A673 (cell line): ENCODE measurements at regions not wholly inside any gene's neighbourhood (a gene's known extent, or its start where the extent isn't known, plus 50 kb on each side); places are given as distances from the start of the nearest gene placed in this dataset.

Experiments
- BruUV-seq: library from RNA; stranded (reverse); fragments of 400-500 nt; replicated peaks from 2 replicates; lab custom pipeline; 2021; lab: Mats Ljungman, UMichigan
- CTCF ChIA-PET: fragments of 300-600 bp; sonication (Branson Sonifier 250); formaldehyde crosslinking; loops from one replicate; lab custom pipeline; 2022; ENCODE audit warnings: antibody characterized with exemption; lab: Charles Lee
- POLR2A ChIA-PET: fragments of 300-600 bp; sonication (Branson Sonifier 250); formaldehyde crosslinking; loops from one replicate; lab custom pipeline; 2022; ENCODE audit warnings: antibody characterized with exemption; ENCODE audit not compliant: low non-redundant PET; lab: Charles Lee
- DNase-seq: peaks from one replicate; pipeline ENCODE4 v3.0.0-alpha.2; 2015; ENCODE audit warnings: low spot score
- H3K27ac ChIP-seq: fragments of 200-600 bp; sonication (generic); 2 replicates; pipeline ENCODE4 v1.5.1; 2016; ENCODE audit warnings: mixed run types, low read depth, mild to moderate bottlenecking, mixed read lengths, antibody characterized with exemption, low read length; ENCODE audit not compliant: poor library complexity, severe bottlenecking
- H3K27me3 ChIP-seq: fragments of 200-600 bp; sonication (generic); replicated peaks from 2 replicates; pipeline ENCODE4 v1.6.1; 2017; ENCODE audit warnings: mixed run types, low read depth, mild to moderate bottlenecking, mixed read lengths, antibody characterized with exemption, low read length; ENCODE audit not compliant: insufficient read depth, poor library complexity
- H3K36me3 ChIP-seq: fragments of 200-600 bp; sonication (generic); 2 replicates; pipeline ENCODE4 v1.6.1; 2016; ENCODE audit warnings: mixed run types, mild to moderate bottlenecking, mixed read lengths, antibody characterized with exemption, low read length; ENCODE audit not compliant: insufficient read depth, poor library complexity, severe bottlenecking
- H3K4me1 ChIP-seq: fragments of 200-600 bp; sonication (generic); 2 replicates; pipeline ENCODE4 v1.6.1; 2017; ENCODE audit warnings: mixed run types, mild to moderate bottlenecking, mixed read lengths, antibody characterized with exemption, low read length; ENCODE audit not compliant: insufficient read depth, poor library complexity, severe bottlenecking
- H3K4me3 ChIP-seq: fragments of 200-600 bp; sonication (generic); 2 replicates; pipeline ENCODE4 v1.5.1; 2016; ENCODE audit warnings: low read depth, mixed run types, mild to moderate bottlenecking, mixed read lengths, low read length; ENCODE audit not compliant: poor library complexity, severe bottlenecking
- H3K9me3 ChIP-seq: fragments of 200-600 bp; sonication (generic); 2 replicates; pipeline ENCODE4 v1.6.1; 2016; ENCODE audit warnings: mixed run types, low read depth, mild to moderate bottlenecking, mixed read lengths, antibody characterized with exemption, low read length; ENCODE audit not compliant: poor library complexity, severe bottlenecking
- CTCF ChIP-seq: fragments of 300-800, 200-600 bp; sonication (generic); conservative IDR thresholded peaks from 2 replicates; pipeline ENCODE4 v1.5.1; 2017; ENCODE audit warnings: low read depth, mild to moderate bottlenecking, antibody characterized with exemption, low read length, moderate library complexity, mixed read lengths
- EZH2 ChIP-seq: fragments of 200-600 bp; sonication (generic); IDR thresholded peaks from 2 replicates; pipeline ENCODE4 v1.6.1; 2017; ENCODE audit warnings: borderline replicate concordance, low read depth, mild to moderate bottlenecking, mixed read lengths, antibody characterized with exemption, low read length; ENCODE audit not compliant: poor library complexity, severe bottlenecking
- intact Hi-C: fragments of 100-400 bp; cut with micrococcal nuclease; formaldehyde crosslinking; loops from one replicate; pipeline ENCODE4 v1.10.0; 2022; ENCODE audit not compliant: unreplicated experiment

GRCh38 chr1:5297886-5298239 lies 643.5 kb downstream of the AJAP1 start:
- H3K9me3 ChIP-seq, result peaks cover 9% of the 10 kb centered on the region
- peaks cover 6% of the 10 kb centered on the region for H3K27me3 ChIP-seq
- no peak for TF ChIP-seq EZH2
- no peak for TF ChIP-seq CTCF
- no peaks in the 10 kb centered on the region for H3K4me1 ChIP-seq
- BruUV-seq, result no TSS peak
- H3K36me3 ChIP-seq, result no peaks in the 10 kb centered on the region
- H3K27ac ChIP-seq, result no peak overlapping the region
- no peak for DNase-seq
- CTCF ChIA-PET, result no interaction called here
- intact Hi-C loops, result no loop called here
- POLR2A ChIA-PET, result no interaction called here
- no peak overlapping the region for H3K4me3 ChIP-seq

GRCh38 chr1:5297180-5297885 lies 642.9 kb downstream of the AJAP1 start:
- intact Hi-C loops, result no loop called here
- Histone ChIP-seq H3K4me3 (no peak overlapping the region), H3K4me1 (no peaks in the 10 kb centered on the region), H3K27ac (no peak overlapping the region), H3K27me3 (peaks cover 6% of the 10 kb centered on the region), H3K9me3 (peaks cover 9% of the 10 kb centered on the region), H3K36me3 (no peaks in the 10 kb centered on the region)
- TF ChIP-seq EZH2 (no peak), CTCF (no peak)
- CTCF ChIA-PET, result no interaction called here
- no peak for DNase-seq
- BruUV-seq, result no TSS peak
- POLR2A ChIA-PET, result no interaction called here

- TF ChIP-seq CTCF, result no peak
- no peak for TF ChIP-seq EZH2
- peaks cover 10% of the 10 kb centered on the region for H3K9me3 ChIP-seq
- no peaks in the 10 kb centered on the region for H3K4me1 ChIP-seq
- BruUV-seq, result no TSS peak
- POLR2A ChIA-PET, result no interaction called here
- intact Hi-C loops, result no loop called here
- H3K27me3 ChIP-seq, result peaks cover 6% of the 10 kb centered on the region
- no peak overlapping the region for H3K27ac ChIP-seq
- H3K36me3 ChIP-seq, result no peaks in the 10 kb centered on the region
- no peak for DNase-seq
- CTCF ChIA-PET, result no interaction called here
- no peak overlapping the region for H3K4me3 ChIP-seq
These were observed 642.3 kb downstream of the AJAP1 start for GRCh38 chr1:5296557-5297179.
